Rectal smooth muscle tissue (tissue), 1 donor: ENCODE measurements at regions not wholly inside any gene's neighbourhood (a gene's known extent, or its start where the extent isn't known, plus 50 kb on each side); places are given as distances from the start of the nearest gene placed in this dataset.

ENCODE experiments used
- H3K27ac ChIP-seq: one replicate; pipeline ENCODE4 v1.7.0; 2013; ENCODE audit warnings: low read depth, low read length, inconsistent platforms
- H3K27me3 ChIP-seq: one replicate; pipeline ENCODE4 v1.7.0; 2013; ENCODE audit warnings: low read length; ENCODE audit not compliant: control insufficient read depth, insufficient read depth
- H3K36me3 ChIP-seq: one replicate; pipeline ENCODE4 v1.7.0; 2013; ENCODE audit warnings: low read length; ENCODE audit not compliant: control insufficient read depth, insufficient read depth
- H3K4me1 ChIP-seq: one replicate; pipeline ENCODE4 v1.7.0; 2013; ENCODE audit warnings: low read length; ENCODE audit not compliant: control insufficient read depth, insufficient read depth
- H3K4me3 ChIP-seq: one replicate; pipeline ENCODE4 v1.7.0; 2013; ENCODE audit warnings: low read length
- H3K9ac ChIP-seq: one replicate; pipeline ENCODE4 v1.7.0; 2013; ENCODE audit warnings: low read length

- H3K27me3 ChIP-seq: no peaks in the 10 kb centered on the region
- no peaks in the 10 kb centered on the region for H3K4me1 ChIP-seq
- no peak overlapping the region for H3K9ac ChIP-seq
- H3K4me3 ChIP-seq: no peak overlapping the region
- H3K27ac ChIP-seq: no peak overlapping the region
- no peaks in the 10 kb centered on the region for H3K36me3 ChIP-seq
Observed at GRCh38 chr14:86543521-86543920, 1013.6 kb downstream of the FLRT2 start.

GRCh38 chr14:86541972-86542371 lies 1012.0 kb downstream of the FLRT2 start:
- Histone ChIP-seq H3K9ac (no peak overlapping the region), H3K27ac (no peak overlapping the region), H3K4me3 (no peak overlapping the region)

GRCh38 chr14:86540636-86541247 lies 1010.8 kb downstream of the FLRT2 start:
- Histone ChIP-seq H3K4me1 (no peaks in the 10 kb centered on the region), H3K27ac (no peak overlapping the region), H3K9ac (no peak overlapping the region), H3K4me3 (no peak overlapping the region), H3K27me3 (no peaks in the 10 kb centered on the region), H3K36me3 (no peaks in the 10 kb centered on the region)

More at GRCh38 chr14:86541972-86542371, 1012.0 kb downstream of the FLRT2 start:
- no peaks in the 10 kb centered on the region for H3K27me3 ChIP-seq
- no peaks in the 10 kb centered on the region for H3K36me3 ChIP-seq
- H3K4me1 ChIP-seq: no peaks in the 10 kb centered on the region

- H3K36me3 ChIP-seq: no peaks in the 10 kb centered on the region
- no peaks in the 10 kb centered on the region for H3K27me3 ChIP-seq
- no peaks in the 10 kb centered on the region for H3K4me1 ChIP-seq
- H3K27ac ChIP-seq: no peak overlapping the region
- H3K9ac ChIP-seq: no peak overlapping the region
- H3K4me3 ChIP-seq: no peak overlapping the region
Observed at GRCh38 chr14:86539361-86540070, 1009.6 kb downstream of the FLRT2 start.

- H3K27me3 ChIP-seq: no peaks in the 10 kb centered on the region
- no peaks in the 10 kb centered on the region for H3K36me3 ChIP-seq
- H3K9ac ChIP-seq: no peak overlapping the region
- no peak overlapping the region for H3K4me3 ChIP-seq
- no peaks in the 10 kb centered on the region for H3K4me1 ChIP-seq
- H3K27ac ChIP-seq: no peak overlapping the region
Observed at GRCh38 chr14:86533834-86534233, 1003.9 kb downstream of the FLRT2 start.

- no peaks in the 10 kb centered on the region for H3K4me1 ChIP-seq
- no peak overlapping the region for H3K4me3 ChIP-seq
- H3K9ac ChIP-seq: no peak overlapping the region
- no peaks in the 10 kb centered on the region for H3K27me3 ChIP-seq
- no peaks in the 10 kb centered on the region for H3K36me3 ChIP-seq
- no peak overlapping the region for H3K27ac ChIP-seq
Observed at GRCh38 chr14:86532219-86532618, 1002.3 kb downstream of the FLRT2 start.

GRCh38 chr14:86530457-86530856 lies 1000.5 kb downstream of the FLRT2 start:
- Histone ChIP-seq H3K4me1 (no peaks in the 10 kb centered on the region), H3K4me3 (no peak overlapping the region), H3K27me3 (no peaks in the 10 kb centered on the region), H3K36me3 (no peaks in the 10 kb centered on the region), H3K9ac (no peak overlapping the region), H3K27ac (no peak overlapping the region)

GRCh38 chr14:86527312-86527711 lies 997.4 kb downstream of the FLRT2 start:
- Histone ChIP-seq H3K27ac (no peak overlapping the region), H3K9ac (no peak overlapping the region), H3K4me1 (no peaks in the 10 kb centered on the region), H3K4me3 (no peak overlapping the region), H3K36me3 (no peaks in the 10 kb centered on the region), H3K27me3 (no peaks in the 10 kb centered on the region)

GRCh38 chr14:86525673-86526072 lies 995.7 kb downstream of the FLRT2 start:
- Histone ChIP-seq H3K27ac (no peak overlapping the region), H3K36me3 (no peaks in the 10 kb centered on the region), H3K4me3 (no peak overlapping the region), H3K27me3 (no peaks in the 10 kb centered on the region), H3K9ac (no peak overlapping the region), H3K4me1 (no peaks in the 10 kb centered on the region)

GRCh38 chr14:86521843-86522242 lies 991.9 kb downstream of the FLRT2 start:
- Histone ChIP-seq H3K4me3 (no peak overlapping the region), H3K9ac (no peak overlapping the region), H3K4me1 (no peaks in the 10 kb centered on the region), H3K36me3 (no peaks in the 10 kb centered on the region), H3K27ac (no peak overlapping the region), H3K27me3 (no peaks in the 10 kb centered on the region)

GRCh38 chr14:86521031-86521730 lies 991.2 kb downstream of the FLRT2 start:
- no peak overlapping the region for H3K4me3 ChIP-seq
- H3K27me3 ChIP-seq: no peaks in the 10 kb centered on the region
- no peak overlapping the region for H3K27ac ChIP-seq
- no peaks in the 10 kb centered on the region for H3K36me3 ChIP-seq
- no peaks in the 10 kb centered on the region for H3K4me1 ChIP-seq
- no peak overlapping the region for H3K9ac ChIP-seq

GRCh38 chr14:86518298-86518697 lies 988.4 kb downstream of the FLRT2 start:
- Histone ChIP-seq H3K36me3 (no peaks in the 10 kb centered on the region), H3K27me3 (no peaks in the 10 kb centered on the region), H3K4me1 (no peaks in the 10 kb centered on the region), H3K9ac (no peak overlapping the region), H3K4me3 (no peak overlapping the region), H3K27ac (no peak overlapping the region)
